ENCODE measurements at regions not wholly inside any gene's neighbourhood (a gene's known extent, or its start where the extent isn't known, plus 50 kb on each side); places are given as distances from the start of the nearest gene placed in this dataset.

DNA sequence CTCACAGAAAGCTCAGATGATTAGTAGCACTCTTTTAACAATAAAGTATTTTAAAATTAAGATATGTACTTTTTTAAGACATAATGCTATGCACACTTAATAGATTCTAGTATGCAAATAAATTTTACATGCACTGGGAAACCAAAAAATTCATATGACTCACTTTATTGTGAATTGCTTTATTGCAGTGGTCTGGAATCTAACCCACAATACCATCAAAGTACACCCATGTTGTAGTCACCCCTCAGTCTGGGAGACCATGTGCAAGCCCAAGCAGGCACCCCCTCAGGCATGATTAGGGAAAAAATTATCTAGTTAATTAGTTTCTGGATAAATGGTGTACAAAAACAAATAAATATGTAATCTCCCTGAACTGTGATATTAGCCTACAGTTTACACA lies 649.0 kb upstream of the HS6ST1 start:
- DNase-seq (ENCODE audit: low spot score), result no peak

GRCh38 chr2:128969374-128969773 lies 650.7 kb upstream of the HS6ST1 start:
- DNase-seq (ENCODE audit: low spot score), result no peak

DNA sequence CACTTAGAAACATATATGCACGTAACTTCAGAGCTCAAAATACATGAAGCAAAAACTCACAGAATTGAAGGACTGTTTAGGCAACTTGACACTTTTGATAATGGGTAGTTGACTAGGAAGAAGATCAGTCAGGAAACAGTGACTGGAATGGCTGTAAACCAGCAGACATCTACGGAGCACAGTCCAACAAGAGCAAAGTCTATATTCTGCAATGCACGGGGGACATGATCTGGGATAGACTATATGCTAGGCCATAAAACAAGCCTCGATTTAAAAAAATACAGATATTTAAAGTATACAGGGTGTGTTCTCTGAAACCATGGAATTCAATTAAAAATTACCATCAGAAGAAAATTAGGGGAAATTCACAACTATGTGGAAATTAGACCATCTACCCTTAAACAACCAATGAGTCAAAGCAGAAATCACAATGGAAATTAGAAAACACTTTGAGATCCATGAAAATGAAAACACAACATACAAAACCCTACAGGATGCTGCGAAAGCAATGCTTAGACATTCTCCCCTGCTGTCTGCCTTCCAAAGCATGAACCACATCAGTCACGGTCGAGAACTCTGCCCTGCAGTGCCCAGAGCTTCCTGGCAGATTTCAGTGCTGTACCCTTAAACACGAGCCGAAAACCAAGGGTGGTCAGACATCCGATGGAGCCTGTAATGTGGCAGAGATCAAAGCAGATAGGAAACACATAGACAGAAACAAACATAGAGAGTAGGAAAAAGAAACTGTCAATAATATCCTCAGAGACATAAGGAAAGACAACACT lies 651.9 kb upstream of the HS6ST1 start:
- DNase-seq (ENCODE audit: low spot score), result no peak

GRCh38 chr2:128973566-128973965 lies 654.9 kb upstream of the HS6ST1 start:
- no peak for DNase-seq (ENCODE audit: low spot score)

GRCh38 chr2:128978212-128978611 lies 659.5 kb upstream of the HS6ST1 start:
- no peak for DNase-seq (ENCODE audit: low spot score)

DNA sequence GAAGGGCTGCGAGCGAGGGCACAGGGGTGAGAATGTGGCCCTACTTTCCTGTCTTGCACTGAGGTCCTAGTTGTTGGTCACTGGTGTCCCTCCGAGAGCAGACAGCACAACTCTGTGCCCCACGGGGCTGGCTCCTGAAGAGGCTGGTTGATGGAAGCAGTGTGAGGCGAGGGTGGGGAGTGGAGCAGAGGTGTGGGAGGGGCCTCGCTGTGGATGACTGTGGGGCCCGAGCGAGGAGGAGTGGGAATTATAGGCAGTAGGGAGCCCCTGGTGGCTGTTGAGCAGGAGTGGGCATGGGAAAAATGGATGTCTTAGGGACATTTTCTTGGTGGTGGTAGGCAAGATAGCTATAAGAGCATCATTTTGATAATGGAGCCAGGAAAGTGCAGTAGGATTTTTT lies 660.5 kb upstream of the HS6ST1 start:
- no peak for DNase-seq (ENCODE audit: low spot score)

- no peak for DNase-seq (ENCODE audit: low spot score)
Observed at GRCh38 chr2:128980475-128980874, 661.8 kb upstream of the HS6ST1 start.

DNA sequence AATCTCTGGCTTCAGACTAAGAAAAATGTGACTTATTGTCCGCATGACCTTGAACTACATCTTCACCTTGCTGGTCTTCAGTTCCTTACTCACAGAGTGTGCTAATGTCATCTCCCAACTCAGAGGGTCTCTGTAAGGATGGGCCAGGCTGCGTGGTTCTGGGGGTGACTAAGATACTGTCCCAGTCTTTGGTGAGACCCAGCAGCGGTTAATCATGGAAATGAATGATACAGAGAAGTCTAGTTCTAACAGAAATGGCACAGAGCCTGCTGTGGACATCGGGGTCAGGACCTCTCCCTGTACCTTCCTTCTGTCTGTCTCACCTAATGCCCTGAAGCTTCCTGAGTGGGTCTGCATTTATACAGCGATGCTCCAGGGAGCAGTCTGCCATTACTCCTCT lies 662.7 kb upstream of the HS6ST1 start:
- no peak for DNase-seq (ENCODE audit: low spot score)

GRCh38 chr2:128982001-128982400 lies 663.3 kb upstream of the HS6ST1 start:
- DNase-seq (ENCODE audit: low spot score), result no peak

- DNase-seq (ENCODE audit: low spot score), result no peak
Observed at GRCh38 chr2:128982670-128983069, 664.0 kb upstream of the HS6ST1 start.

DNA sequence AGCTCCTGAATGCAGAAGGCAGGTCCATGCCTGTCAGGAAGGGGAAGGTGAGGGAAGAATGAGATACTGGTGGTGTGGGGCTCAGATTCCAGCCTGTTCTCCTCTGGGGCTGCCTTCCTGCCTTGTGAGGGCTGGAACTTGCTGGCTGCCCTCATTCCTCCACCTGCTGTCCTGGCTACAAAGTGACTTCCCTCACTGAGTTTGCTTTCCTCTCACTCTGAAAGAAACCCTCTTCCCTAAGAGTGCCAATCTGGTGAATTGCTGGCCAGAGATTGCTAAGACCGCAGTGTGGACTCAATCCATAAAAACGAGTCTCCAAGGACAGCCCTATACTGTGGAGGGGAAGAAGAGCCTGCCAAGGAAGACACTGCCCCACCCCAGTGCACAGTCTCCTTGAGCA lies 664.4 kb upstream of the HS6ST1 start:
- DNase-seq (ENCODE audit: low spot score), result no peak

DNA sequence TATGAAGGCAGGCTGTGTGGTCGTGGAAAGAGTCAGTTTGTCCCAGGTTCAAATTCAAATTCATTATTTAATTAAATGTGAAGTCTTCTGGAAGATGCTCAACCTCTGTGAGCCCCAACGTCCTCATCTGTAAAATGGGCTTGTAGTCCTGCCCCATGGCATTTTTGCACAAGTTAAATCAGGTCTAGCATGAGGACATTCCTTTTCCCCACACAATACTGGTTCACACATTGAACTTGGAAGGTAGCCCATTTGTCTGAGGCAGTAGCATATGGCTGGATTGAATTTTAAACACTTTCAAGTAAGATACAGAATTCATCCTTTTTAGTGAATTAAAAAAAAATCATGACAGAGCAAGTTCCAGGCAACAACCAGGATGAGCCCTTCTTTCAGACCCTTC lies 665.4 kb upstream of the HS6ST1 start:
- DNase-seq (ENCODE audit: low spot score), result no peak

GRCh38 chr2:128984855-128985254 lies 666.2 kb upstream of the HS6ST1 start:
- DNase-seq (ENCODE audit: low spot score), result no peak

GRCh38 chr2:128986026-128986715 lies 667.5 kb upstream of the HS6ST1 start:
- no peak for DNase-seq (ENCODE audit: low spot score)

DNA sequence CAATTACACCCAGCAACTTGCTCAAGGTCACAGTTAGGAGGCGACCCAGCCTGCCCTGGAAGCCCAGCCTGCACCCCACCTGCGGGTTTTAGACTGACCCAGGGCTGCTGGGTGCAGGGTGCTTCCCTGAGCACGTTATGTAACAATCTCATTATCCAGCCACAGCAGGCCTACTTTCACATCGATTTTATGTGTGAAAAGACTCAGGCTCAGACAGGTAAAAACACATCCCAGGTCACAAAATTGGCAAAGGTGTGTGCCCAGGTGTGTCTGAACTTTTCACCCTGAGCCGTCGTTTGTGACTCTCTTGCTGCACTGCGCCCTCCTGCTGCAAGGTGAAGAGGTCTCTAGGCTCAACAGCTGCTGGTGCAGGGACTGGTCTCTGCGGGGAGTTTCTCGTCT lies 668.2 kb upstream of the HS6ST1 start:
- no peak for DNase-seq (ENCODE audit: low spot score)

GRCh38 chr2:128988326-128988725 lies 669.7 kb upstream of the HS6ST1 start:
- DNase-seq (ENCODE audit: low spot score), result no peak

GRCh38 chr2:128988967-128989366 lies 670.3 kb upstream of the HS6ST1 start:
- no peak for DNase-seq (ENCODE audit: low spot score)

DNA sequence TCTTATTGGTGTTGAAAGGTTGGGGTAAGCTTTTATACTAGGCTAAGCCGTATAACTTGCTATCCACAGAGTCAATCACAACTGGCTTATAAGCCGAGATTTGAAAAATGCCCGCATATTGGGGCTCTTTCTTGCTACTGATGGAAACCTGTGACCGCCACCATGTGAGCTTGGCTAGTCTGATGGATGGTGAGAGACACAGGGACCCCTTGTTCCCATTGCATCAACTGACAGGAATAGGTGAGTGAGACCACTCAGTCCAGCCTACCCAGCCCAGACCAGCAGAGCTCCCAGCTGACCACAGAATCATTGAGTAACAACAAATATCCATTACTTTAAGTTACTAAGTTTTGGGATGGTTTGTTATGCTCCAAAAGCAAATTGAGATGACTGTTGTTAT lies 676.4 kb upstream of the HS6ST1 start:
- DNase-seq (ENCODE audit: low spot score), result no peak

GRCh38 chr2:128996078-128996477 lies 677.4 kb upstream of the HS6ST1 start:
- DNase-seq (ENCODE audit: low spot score), result no peak

DNA sequence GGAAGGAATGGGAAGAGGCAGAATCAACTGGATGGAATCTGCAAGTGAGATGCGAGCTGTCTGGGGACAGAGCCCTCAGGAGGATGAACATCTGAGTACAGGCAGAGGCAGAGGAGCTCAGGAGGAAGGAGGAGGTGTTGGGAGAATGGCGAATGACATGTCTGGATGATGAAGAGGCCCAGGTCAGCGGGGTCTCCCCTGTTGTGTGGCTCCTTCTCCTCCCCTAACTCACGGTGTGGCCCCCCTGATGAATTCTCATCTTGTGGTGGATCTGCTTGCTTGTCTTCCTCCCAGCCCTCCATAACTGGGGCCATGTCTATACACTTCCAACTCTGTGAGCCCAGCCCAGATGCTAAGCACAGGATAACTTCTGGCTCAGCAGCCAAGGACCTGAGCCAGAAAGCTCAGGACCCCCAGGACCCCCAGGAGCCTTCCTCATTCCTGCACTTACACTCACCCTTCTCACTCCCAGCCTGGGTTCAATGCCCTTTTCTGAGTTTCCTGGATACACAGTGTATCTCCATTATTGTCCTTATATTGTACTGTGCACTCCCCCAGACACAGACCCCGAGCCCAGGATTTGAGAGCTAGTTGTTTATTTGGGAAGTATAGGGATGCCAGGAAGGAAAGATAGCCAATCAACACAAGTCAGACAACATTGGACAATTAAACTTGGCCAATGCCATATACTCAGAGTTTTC lies 678.6 kb upstream of the HS6ST1 start:
- no peak for DNase-seq (ENCODE audit: low spot score)

DNA sequence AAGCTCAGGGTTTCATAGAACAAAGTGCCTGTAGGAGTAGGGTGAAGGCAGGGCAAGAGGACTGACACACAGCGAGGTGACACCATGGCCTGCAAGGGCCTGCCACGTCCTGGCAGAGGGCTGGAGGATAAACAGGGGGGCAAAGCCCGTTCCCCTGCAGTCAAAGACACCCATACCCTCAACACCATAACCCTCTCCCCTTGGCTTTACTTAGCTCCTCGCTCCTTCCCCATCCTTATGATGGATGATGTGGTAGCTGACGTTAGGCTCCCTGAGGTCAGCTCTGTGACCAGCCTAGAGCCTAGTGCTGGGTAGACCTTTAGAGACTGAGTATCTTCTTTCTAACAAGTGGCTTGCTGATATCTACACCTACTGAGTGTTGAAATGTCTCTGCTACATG lies 683.3 kb upstream of the HS6ST1 start:
- DNase-seq (ENCODE audit: low spot score), result no peak

DNA sequence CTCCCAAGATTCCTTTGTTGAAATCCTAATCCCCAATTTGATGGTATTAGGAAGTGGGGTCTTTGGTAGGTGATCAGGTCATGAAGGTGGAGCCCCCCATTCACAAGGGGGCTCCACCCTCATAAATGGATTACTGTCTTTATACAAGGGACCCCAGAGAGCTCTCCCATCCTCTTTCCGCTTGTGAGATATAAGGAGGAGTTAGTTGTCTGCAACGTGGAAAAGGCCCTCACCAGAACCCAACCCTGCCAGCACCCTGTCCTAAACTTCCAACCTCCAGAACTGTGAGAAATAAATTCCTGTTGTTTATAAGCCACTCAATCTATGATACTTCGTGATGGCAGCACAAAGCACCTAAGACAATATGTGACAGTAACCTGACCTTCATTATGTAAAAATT lies 684.1 kb upstream of the HS6ST1 start:
- no peak for DNase-seq (ENCODE audit: low spot score)

DNA sequence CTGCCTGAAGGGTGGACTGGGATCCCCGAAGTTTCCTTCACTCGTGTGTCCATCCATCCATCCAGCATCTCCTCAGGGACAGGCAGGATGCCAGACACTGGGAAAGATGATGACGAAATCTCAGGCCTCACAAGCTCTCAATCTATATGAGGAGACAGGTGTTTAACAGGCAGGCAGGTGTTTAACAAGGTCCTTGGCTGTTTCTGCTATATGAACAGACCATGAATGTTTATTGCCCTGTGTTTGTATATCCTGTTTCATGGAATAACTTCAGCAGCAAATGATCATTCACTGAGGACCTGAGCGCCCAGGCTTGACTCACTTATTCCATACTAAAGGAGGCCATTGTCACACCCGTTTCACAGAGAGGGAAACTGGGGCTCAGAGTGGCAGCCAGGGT lies 685.8 kb upstream of the HS6ST1 start:
- no peak for DNase-seq (ENCODE audit: low spot score)
